NOMO-1 treated with dmso at 0.1 percent for 144 hours (cell line): ENCODE measurements at regions not wholly inside any gene's neighbourhood (a gene's known extent, or its start where the extent isn't known, plus 50 kb on each side); places are given as distances from the start of the nearest gene placed in this dataset.
"Not testable (repeated sequence)": the region's sequence is repeated elsewhere in the genome, so short reads cannot be mapped to it uniquely, and the experiment has no call there.

Experiments used
- DNase-seq: peaks from one replicate; lab custom pipeline; 2025; ENCODE audit not compliant: unreplicated experiment; lab: John Stamatoyannopoulos, UW

DNA sequence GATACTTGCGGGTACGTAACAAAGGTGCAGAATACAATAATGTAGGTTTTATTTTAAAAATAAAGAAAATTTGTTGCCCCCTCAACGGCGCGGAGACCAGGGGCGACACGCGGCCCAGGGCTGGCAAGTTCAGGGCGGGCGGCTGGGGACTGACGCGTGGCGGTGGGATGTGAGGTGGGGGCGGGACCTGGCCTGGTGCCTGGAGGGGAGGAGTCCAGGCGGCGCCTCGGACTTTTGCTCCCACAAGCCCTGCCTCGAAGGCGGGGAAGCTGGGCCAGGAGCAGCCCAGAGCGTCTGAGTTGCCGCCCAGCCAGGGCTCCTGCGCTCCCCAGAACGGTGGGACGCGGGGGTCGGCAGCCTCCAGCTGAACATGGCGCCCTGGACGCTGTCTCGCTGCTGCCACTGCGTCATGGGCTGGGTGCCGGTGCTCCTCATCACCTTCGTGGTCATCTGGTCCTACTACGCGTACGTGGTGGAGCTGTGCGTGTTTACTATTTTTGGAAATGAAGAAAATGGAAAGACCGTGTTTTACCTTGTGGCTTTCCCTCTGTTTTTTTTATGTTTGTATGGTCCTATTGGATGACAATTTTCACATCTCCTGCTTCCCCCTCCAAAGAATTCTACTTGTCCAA is 1122.8 kb upstream of the ATXN8OS start:
- no peak for DNase-seq

DNA sequence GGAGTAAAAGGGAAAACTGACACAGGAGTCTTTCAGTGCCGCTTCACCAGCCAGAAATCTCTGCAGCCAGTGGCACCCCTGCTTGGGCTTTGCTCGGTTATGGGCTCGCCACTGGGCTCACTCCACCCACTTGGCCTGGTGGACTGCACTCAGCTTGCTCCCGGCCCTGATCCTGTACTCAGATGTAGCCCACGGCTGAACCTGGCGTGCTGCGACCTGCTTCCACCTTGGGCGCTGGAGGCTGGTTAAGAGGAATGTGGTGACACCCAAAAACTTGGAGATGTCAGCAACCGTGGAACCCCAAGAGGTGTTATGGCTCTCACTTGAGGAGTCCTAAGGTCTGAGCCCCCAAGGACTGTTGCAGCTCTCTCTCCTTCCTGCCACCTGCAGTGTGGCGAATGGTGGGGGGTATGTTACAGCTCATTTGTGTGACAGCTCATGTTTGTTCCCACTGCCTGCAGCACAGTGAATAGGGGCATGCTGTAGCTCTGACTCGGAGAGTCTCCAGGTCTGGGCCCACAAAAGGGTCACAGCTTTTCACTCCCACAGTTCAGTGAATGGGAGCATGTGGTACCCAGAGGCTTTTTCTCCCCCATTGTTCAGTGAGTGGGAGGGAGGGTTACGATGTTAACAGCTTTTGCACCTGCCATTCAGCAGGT is 1124.5 kb upstream of the ATXN8OS start:
- DNase-seq = no peak

DNA sequence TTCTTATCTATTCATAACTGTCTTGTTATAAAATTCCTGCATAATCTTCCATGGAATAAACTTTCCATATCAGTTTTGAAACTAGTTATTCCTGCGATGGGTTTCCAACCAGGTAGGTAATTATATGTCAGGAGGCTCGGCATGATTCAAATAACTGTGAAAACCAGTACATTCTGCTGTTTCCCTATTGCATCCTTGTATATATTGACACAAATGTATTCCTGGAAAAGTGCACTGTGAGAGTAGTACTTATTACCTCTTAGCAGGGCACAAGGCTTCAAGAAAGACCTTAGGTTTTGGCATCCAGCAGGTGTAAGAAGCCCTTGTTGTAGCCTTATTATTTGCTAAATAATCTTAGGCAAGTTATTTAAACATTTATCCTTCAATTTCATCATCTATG is 1131.3 kb upstream of the ATXN8OS start:
- no peak for DNase-seq

DNA sequence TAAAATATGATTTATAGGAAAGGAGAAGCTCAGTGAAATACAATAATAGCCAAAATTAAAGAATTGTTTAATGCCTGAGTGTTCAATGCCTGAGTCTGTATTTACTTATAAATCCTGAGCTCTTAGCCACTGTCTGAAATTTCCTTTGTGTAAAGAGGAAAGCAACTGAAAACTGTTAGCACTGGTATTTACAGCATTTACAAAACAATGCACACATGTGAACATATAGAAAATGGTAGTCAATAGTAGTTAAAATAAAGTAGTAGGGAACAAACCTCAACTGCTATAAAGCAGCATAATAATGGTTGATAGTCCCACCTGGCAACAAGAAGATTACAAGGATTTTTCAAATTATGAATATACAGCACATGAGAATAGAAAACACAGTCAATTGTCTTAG is 1137.1 kb upstream of the ATXN8OS start:
- no peak for DNase-seq

DNA sequence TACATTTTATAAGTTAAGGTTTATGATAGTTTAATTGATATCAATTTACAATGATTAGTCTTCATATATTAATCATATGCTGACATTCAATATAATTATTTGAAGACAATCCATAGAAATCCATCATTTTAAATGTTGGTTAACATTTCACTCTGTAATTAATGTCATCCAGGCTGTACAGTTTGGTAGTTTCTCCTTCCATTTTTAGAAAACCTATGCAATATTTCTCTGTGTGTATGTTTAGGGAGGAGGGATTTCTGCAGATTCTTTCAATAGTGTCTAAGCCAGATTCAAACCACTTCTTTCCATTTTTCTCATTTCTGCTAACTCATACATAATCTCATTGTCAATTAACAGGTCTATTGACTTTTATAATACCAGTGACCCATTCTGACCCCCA is 1159.0 kb upstream of the ATXN8OS start:
- no peak for DNase-seq

DNA sequence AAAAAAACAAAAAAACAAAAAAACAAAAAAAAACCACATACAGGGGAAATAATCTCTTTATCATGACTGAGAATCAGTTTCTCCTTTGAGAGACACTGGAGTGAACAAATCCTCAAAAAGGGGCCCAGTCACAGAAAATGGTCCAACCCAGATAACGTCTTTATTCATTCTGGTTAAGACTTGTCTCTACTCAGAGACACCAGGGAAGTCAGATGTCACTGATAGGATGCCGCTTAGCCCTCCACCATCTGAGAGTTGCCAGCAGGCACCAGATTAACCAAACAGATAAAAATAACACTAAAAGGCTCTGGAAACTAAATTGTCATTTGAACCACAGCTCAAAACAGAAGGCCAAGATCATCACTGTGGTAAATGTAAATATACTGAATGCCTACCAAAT is 1163.4 kb upstream of the ATXN8OS start:
- no peak for DNase-seq

DNA sequence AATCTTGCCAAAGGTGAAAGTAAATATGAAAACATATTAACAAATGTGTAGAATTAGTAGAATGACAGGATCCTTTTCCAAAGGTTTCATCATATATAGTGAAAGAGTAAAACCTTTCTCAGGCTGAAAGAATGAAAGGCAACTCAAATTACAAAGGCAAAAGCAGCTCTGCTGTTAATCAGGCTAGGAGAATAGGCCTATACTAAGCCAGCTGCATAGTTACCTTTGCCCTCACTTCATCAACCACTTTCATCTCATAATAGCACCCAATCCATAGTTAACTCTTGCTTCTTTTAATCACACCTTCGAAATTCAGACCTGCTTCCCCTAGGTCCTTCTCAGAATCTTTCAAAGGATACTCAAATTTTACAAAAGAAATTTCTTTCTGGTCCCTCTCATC is 1167.6 kb upstream of the ATXN8OS start:
- no peak for DNase-seq

DNA sequence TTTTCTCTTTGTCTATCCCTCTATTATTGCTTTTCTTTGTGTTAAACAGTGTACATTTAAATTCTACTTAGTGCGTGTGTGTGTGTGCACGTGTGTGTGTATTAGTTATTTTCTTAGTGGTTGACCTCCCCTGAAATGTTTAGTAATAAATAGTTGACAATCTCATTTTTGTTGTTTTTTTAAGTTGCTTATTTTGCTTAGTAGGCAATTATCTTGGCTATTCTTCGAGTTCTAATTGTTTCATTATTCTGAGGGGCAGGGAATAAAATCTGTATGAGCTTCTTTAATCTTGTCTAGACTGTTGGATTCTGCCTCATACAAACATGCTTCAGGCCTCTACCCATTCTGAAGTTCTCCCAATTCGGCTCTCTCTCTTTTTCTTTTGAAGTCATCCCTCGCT is 1169.0 kb upstream of the ATXN8OS start:
- no peak for DNase-seq

DNA sequence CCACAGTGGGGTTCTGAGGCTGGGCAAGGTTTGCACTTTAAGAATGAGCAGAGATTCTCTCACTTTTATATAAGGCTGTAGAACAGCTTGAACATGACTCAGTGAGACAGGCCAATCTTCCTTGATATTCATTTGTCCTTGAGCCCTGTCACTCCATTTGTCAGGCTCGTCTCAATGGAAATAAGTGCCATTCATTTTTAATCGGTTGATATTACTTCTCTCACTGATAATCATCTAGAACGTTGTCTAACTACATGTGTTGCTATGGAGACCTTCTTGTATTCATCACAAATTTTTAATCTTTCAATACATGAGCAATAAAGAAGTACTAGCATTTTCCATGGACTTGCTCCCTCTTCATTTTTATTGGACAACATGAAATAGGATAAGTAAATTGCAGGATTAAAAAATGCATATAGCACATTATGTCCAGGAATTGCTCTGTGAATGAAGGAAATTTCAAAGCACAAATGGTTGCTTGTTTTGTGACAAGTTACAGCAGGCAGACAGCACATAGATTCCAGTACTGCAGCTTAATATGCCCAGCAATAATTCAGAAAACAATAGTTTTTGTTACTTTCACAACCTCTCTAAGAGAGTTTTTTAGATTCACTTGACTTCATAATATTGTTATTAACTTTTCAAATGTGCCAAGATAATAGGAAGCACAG is 1178.4 kb upstream of the ATXN8OS start:
- no peak for DNase-seq

DNA sequence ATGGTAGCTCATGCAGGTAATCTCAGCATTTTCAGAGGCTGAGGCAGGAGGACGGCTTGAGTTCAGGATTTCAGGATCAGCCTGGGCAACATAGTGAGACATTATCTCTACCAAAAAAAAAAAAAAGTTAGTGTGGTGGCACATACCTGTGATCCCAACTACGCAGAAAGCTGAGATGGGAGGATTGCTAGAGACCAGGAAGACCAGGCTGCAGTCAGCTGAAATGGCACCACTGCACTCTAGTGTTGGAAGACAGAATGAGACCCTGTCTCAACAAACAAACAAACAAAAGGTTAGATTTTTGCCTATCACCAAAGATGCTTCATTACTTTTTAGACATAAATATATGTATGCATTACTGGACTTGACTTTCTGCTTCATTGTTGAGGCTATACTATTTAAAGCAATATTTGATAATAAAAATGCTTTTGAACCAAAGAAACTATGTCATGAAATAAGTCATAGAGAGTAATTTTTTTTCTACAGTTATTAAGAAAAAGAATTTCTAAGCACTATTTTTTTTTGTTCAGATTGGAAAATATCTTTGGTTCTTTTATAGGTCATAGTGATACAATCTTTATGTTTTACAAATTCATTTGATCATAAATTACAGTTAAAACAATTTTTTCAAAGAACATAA is 1180.1 kb upstream of the ATXN8OS start:
- DNase-seq = no peak

DNA sequence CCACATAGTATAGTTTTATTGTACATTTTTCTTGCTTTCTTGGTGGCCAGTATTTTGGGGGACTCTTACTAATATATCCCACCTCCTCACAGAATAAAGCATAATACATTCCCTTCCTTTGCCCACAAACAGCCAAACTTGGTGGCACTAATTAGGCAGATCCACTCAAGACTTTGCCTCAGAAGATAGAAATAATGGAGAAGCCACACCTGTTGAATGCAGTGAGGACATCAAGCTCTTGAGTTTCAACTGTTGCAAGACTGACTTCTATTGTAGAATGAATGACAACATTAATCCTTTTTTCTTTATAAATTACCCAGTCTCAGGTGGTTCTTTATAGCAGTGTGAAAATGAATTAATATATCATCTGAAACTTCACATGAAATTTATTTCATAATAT is 1183.6 kb upstream of the ATXN8OS start:
- DNase-seq = no peak

DNA sequence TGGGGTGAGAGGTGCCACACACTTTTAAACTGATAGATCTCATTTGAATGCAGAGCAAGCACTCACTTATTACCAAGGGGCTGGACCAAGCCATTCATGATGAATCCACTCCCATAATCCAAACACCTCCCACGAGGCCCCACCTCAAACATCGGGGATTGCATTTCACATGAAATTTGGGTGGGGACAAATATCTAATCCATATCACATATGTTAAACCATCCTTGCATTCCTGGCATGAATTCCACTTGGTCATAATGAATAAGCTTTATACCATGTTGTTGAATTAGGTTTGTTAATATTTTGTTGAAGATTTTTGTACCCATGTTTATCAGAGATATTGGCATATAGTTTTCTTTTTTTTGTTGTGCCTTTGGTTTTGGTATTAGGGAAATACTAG is 1198.7 kb upstream of the ATXN8OS start:
- DNase-seq = no peak

DNA sequence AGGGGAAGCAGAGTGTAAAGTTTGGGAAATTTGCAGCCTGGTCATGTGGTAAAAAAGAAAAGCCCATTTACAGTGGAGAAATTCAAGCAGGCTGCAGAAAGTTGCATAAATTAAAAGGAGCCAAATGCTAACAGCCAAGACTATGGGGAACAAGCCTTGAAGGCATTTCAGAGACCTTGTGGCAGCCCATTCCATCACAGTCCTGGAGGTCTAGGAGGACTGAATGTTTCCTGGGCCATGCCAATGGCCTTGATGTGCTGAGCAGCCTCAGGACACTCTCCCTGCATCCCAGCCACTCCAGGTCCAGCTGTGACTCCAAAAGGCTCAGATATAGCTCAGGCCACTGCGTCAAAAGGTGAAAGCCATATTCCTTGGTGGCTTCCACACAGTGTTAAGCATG is 1202.4 kb upstream of the ATXN8OS start:
- DNase-seq = no peak

DNA sequence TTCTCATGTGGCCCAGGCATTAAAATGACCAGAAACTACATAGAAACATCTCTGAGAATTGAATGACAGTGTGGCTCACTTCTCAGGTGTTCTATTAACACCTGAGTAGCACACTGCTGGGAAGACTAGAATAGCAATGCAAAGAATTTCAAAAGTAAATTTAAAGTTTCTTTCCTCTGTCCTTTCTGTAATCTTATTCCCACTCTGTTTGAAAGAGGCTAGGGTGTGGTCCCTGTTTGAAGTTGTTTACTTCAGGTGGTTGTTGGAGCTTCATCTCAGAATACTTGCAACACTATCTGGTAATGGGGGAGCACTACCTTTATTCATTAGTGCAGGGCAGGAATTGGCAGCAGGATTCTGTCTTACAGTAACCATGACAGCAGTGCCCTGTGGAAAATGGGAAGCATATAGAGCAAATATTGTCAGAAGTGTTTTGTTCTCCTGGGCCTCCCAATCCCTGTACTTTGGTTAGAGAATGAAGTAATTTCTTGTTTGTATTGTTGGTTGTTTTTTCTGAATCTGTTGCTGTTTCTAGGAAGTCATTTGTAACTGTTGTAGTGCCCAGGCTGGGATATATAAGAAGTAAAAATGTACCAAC is 1210.2 kb upstream of the ATXN8OS start:
- DNase-seq = no peak

DNA sequence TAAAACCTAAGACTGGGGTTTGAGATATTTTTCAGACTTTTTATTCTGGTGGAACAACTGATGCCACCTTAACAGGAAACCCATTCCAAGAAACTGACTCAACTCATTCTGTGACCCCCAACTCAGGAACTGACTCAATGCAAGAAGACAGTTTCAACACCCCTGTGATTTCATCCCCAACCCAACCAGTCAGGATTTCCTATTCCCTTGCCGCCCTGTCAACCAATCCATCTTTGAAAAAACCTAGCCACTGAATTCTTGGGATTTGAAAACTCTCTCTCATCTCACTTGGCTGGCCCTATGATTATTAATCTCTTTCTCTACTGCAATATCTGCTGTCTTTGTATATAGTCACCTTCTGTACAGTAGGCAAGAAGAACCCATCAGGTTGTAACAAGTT is 1211.9 kb upstream of the ATXN8OS start:
- no peak for DNase-seq

DNA sequence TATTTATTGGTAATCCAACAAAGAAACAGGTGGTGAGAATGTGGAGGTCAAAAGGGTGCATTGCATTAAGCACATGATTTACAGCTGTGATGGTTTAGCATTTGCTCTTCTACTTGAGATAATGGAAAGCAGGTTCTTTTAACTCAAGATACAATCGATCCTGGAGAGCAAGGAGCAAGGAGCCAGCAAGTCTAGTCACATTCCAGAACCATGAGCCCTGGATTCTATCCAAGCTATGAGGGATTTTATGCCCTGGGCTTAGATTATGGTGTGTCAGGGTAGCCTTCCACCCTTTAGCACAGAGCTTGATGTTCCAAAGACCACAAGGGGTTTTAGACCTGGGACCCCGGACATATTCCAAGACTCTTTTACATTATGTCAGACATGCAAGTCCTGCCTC is 1213.9 kb upstream of the ATXN8OS start:
- DNase-seq = not testable (repeated sequence)

DNA sequence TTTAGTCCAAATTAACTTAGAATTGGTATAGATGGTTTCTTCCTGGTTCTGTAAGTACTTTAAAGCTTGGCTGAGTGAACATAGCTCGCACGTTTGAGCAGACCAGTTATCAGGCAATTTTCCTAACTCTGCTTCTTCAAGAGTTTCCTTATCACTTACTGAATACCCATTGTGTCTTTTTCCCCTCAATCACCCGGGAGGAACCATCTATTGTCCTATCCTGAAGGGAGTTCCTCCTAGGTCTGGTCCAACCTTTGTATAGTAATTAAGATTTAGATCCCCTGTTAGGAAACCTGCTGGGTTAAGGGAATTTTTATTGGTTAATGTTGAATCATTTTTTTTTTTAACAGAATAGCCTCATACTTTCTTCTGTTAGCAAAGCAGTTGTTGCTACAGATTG is 1215.0 kb upstream of the ATXN8OS start:
- not testable (repeated sequence) for DNase-seq

DNA sequence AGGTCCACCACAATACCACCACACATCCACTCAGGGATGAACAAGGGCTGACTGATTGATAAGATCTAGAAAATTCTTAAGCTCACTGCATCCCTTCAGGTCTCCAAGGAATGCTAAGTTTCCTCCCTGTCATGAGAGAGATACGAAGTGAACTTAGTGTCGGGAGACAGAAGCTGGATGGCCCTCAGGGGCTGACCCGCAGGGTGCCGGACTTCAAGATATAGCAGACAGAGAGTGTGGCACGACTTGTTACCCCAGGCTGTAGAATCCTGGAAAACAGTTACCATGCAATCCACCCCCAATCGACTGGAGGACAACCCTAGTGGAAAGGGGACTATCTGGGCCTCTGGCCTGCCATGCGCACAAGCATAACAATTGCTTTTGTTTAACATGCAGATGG is 1217.5 kb upstream of the ATXN8OS start:
- DNase-seq = not testable (repeated sequence)

DNA sequence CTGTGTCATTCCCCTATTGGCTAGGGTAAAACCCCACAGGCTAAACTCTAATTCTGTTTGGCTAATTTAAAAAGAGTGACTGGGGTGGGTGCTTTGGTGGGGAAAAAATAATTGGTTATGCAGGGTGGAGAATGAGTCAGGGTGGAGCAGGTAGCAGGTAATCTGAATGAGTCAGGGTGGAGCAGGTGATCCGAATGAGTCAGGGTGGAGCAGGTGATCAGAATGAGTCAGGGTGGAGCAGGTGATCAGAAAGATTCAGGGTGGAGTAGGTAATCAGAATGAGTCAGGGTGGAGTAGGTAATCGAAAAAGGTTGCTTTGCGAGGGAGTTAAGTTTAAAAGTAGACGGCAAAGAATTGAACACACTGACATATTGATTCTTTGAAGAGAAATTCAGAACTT is 1218.8 kb upstream of the ATXN8OS start:
- DNase-seq = no peak

DNA sequence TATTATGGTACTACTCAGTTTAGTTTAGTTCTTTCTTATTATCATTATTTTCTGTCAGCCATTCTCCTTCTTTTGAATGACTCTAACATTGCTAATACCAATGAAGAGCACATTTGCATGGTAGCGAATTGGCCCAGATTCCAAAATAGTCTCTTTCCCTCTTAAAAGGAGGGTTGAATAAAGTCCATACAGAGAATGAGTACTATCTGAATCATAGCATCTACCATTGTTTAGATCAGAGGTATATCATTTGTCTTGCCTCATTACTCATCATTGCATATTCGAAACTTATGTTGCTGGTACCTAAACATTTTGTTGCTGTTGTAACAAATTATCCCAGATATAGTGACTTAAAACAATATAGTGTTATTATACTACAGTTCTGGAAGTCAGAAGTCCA is 1235.3 kb upstream of the ATXN8OS start:
- no peak for DNase-seq

DNA sequence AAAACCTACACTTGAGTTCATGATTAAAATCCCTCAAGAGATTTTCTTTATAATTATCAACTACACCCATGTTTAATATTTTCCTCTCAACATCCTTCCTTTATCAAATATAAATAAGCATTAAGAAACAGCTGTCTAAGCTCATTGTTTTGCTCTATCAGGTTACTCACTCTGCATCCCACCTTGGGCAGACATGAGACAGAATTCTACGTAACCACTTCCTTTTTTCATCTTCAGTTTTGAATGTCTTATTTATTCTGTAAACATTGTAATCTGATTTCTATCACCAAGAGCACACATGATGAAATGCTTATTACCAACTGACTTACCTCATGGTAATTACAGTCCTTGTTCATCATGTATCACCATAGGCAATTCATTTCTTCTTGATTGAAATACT is 1256.6 kb upstream of the ATXN8OS start:
- no peak for DNase-seq

DNA sequence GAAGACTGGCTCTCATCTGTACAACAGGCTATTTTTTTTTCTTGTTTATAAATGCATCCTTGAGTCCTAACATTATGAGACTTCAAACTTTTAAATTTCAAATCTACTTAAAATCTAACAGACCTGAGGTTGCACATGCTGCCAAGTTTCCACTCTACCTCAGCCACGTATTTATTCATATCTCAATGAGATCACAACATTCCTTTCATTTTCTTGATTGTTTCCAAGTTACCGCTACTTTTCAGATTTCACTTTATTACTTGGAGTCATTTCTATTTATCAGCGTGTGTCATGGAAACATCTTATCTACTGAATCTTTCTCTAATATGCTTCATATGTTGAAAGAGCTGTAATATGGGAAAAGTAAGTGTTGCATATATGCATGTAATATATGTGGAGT is 1257.5 kb upstream of the ATXN8OS start:
- DNase-seq = no peak
